Liver (tissue), 7 donors: ENCODE measurements at regions not wholly inside any gene's neighbourhood (a gene's known extent, or its start where the extent isn't known, plus 50 kb on each side); places are given as distances from the start of the nearest gene placed in this dataset.

Experiments
- DNase-seq: peaks from one replicate; pipeline ENCODE4 v3.0.0-alpha.2; 2017; ENCODE audit warnings: low spot score
- H3K27ac ChIP-seq, 2 donors: one replicate each; pipeline ENCODE4 v1.7.0; 2013; ENCODE audit warnings: inconsistent platforms in 2 of 2, low read length in 2 of 2, control low read depth in 1 of 2, low read depth in 1 of 2, mild to moderate bottlenecking in 1 of 2
- H3K27me3 ChIP-seq, 4 donors: one replicate each; pipeline versions ENCODE4 v1.6.1 to v1.7.0; 2013; ENCODE audit warnings: low read length in 3 of 4, inconsistent platforms in 1 of 4, mild to moderate bottlenecking in 1 of 4, moderate library complexity in 1 of 4; ENCODE audit not compliant: control insufficient read depth in 4 of 4, insufficient read depth in 4 of 4
- H3K36me3 ChIP-seq, 4 donors: one replicate each; pipeline versions ENCODE4 v1.6.1 to v1.7.0; 2013; ENCODE audit warnings: low read length in 3 of 4, mild to moderate bottlenecking in 3 of 4, low read depth in 1 of 4, moderate library complexity in 1 of 4; ENCODE audit not compliant: control insufficient read depth in 4 of 4, insufficient read depth in 3 of 4
- H3K4me1 ChIP-seq, 4 donors: one replicate each; pipeline versions ENCODE4 v1.6.1 to v1.7.0; 2013; ENCODE audit warnings: low read length in 3 of 4, mild to moderate bottlenecking in 3 of 4, moderate library complexity in 1 of 4; ENCODE audit not compliant: control insufficient read depth in 4 of 4, insufficient read depth in 4 of 4
- H3K4me3 ChIP-seq, 3 donors: one replicate each; pipeline versions ENCODE4 v1.6.1 to v1.7.0; 2013; ENCODE audit warnings: low read length in 3 of 3, control low read depth in 1 of 3, low read depth in 1 of 3, mild to moderate bottlenecking in 1 of 3
- H3K9ac ChIP-seq, 2 donors: one replicate each; pipeline ENCODE4 v1.7.0; 2013; ENCODE audit warnings: low read length in 2 of 2, mild to moderate bottlenecking in 2 of 2, moderate library complexity in 2 of 2, control low read depth in 1 of 2, low read depth in 1 of 2
- H3K9me3 ChIP-seq, 4 donors: one replicate each; pipeline versions ENCODE4 v1.6.1 to v1.7.0; 2013; ENCODE audit warnings: low read length in 3 of 4; ENCODE audit not compliant: control insufficient read depth in 4 of 4
- EGR1 ChIP-seq, 2 donors: IDR thresholded peaks; 2 replicates each; pipeline ENCODE4 v1.6.1; 2016 to 2018; ENCODE audit warnings: antibody characterized with exemption in 2 of 2, low read depth in 2 of 2
- FOXA1 ChIP-seq: IDR thresholded peaks from 2 replicates; pipeline ENCODE4 v1.6.1; 2016; ENCODE audit warnings: antibody characterized with exemption
- FOXA2 ChIP-seq: IDR thresholded peaks from 2 replicates; pipeline ENCODE4 v1.6.1; 2016; ENCODE audit warnings: antibody characterized with exemption
- GABPA ChIP-seq, 2 donors: IDR thresholded peaks in 1 of 2; conservative IDR thresholded peaks in 1 of 2; 2 replicates each; pipeline ENCODE4 v1.6.1; 2016; ENCODE audit warnings: antibody characterized with exemption in 2 of 2, mild to moderate bottlenecking in 1 of 2, moderate library complexity in 1 of 2
- HNF4A ChIP-seq, 2 donors: conservative IDR thresholded peaks; 2 replicates each; pipeline ENCODE4 v1.6.1; 2016; ENCODE audit warnings: antibody characterized with exemption in 2 of 2, mild to moderate bottlenecking in 2 of 2
- HNF4G ChIP-seq: IDR thresholded peaks from 2 replicates; pipeline ENCODE4 v1.6.1; 2016; ENCODE audit warnings: antibody characterized with exemption
- NR2F2 ChIP-seq: IDR thresholded peaks from 2 replicates; pipeline ENCODE4 v1.6.1; 2016; ENCODE audit warnings: antibody characterized with exemption
- REST ChIP-seq: IDR thresholded peaks from 2 replicates; pipeline ENCODE4 v1.6.1; 2016; ENCODE audit warnings: antibody characterized with exemption, mild to moderate bottlenecking
- RXRA ChIP-seq, 2 donors: IDR thresholded peaks; 2 replicates each; pipeline ENCODE4 v1.6.1; 2017 to 2018; ENCODE audit warnings: antibody characterized with exemption in 2 of 2, mild to moderate bottlenecking in 1 of 2
- SP1 ChIP-seq: IDR thresholded peaks from 2 replicates; pipeline ENCODE4 v1.6.1; 2018; ENCODE audit warnings: antibody characterized with exemption, mild to moderate bottlenecking
- YY1 ChIP-seq: IDR thresholded peaks from 2 replicates; pipeline ENCODE4 v1.6.1; 2016; ENCODE audit warnings: antibody characterized with exemption, mild to moderate bottlenecking
- ZBTB33 ChIP-seq: IDR thresholded peaks from 2 replicates; pipeline ENCODE4 v1.6.1; 2016; ENCODE audit warnings: antibody characterized with exemption
- WGBS: extraction: QIAGEN DNeasy Blood & Tissue Kit; methylation state at CpG from one replicate; pipeline ENCODE4 v1.1.7; 2013; 5-methylcytosine and 5-hydroxymethylcytosine counted together
- TF ChIP-seq, protein P1 (sequence below): IDR thresholded peaks from 2 replicates; pipeline ENCODE4 v1.6.1; 2016; ENCODE audit warnings: antibody characterized with exemption
- TF ChIP-seq, protein P2 (sequence below): IDR thresholded peaks from 2 replicates; pipeline ENCODE4 v1.6.1; 2016; ENCODE audit warnings: antibody characterized with exemption
- donor health status: healthy.
- donor health status: healthy.
- donor health status: healthy.
- donor health status: healthy.

DNA sequence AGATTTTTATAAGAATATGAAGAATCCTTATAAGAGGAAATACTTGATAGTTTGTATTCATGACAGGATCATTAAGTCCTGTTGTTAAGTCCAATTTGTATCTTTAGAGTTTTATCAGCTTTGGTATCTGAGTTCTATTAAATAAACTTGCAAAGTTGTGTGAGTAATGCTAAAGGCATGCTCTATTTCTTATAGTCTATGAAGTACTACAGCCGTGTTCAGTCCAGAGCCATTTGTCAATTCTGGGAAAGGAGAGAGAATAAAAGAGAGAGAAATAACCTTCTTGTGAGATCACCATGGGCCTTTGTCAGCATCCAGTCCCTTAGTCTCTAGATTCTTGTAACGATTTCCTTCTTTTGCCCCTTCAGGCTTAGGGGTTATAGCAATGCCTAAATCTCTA lies 181.2 kb upstream of the POU3F2 start:
- Histone ChIP-seq H3K4me3 (no peak overlapping the region), H3K9ac (no peak overlapping the region), H3K9me3 (no peaks in the 10 kb centered on the region), H3K27ac (no peak overlapping the region), H3K36me3 (no peaks in the 10 kb centered on the region), H3K27me3 (no peaks in the 10 kb centered on the region), H3K4me1 (no peaks in the 10 kb centered on the region)
- DNase-seq, result no peak
- WGBS, result 71% methylated on average over 2 of the region's 2 CpGs
- no peak for TF ChIP-seq HNF4G
- TF ChIP-seq ZBTB33, result no peak
- no peak for TF ChIP-seq FOXA1
- TF ChIP-seq FOXA2, result no peak
- no peak for TF ChIP-seq RXRA (IDR thresholded peaks at IDR 0.05)
- TF ChIP-seq HNF4A (conservative IDR thresholded peaks at IDR 0.05), result no peak
- TF ChIP-seq SP1, result no peak
- TF ChIP-seq EGR1 (IDR thresholded peaks at IDR 0.05; ENCODE audit: low read depth in 2 of 2), result no peak
- TF ChIP-seq, protein P1, sequence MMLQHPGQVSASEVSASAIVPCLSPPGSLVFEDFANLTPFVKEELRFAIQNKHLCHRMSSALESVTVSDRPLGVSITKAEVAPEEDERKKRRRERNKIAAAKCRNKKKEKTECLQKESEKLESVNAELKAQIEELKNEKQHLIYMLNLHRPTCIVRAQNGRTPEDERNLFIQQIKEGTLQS, result no peak
- no peak for TF ChIP-seq GABPA (IDR thresholded peaks at IDR 0.05 in 1 of 2, conservative IDR thresholded peaks at IDR 0.05 in 1 of 2)
- TF ChIP-seq YY1, result no peak
- TF ChIP-seq, protein P2, sequence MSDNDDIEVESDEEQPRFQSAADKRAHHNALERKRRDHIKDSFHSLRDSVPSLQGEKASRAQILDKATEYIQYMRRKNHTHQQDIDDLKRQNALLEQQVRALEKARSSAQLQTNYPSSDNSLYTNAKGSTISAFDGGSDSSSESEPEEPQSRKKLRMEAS, result no peak

GRCh38 chr6:98657764-98658163 lies 176.6 kb upstream of the POU3F2 start:
- Histone ChIP-seq H3K9me3 (no peaks in the 10 kb centered on the region), H3K27ac (no peak overlapping the region), H3K4me1 (no peaks in the 10 kb centered on the region), H3K36me3 (no peaks in the 10 kb centered on the region), H3K9ac (no peak overlapping the region), H3K27me3 (no peaks in the 10 kb centered on the region), H3K4me3 (no peak overlapping the region)
- TF ChIP-seq REST (peak; percentile 99), NR2F2 (no peak)
- peak; percentile 38 for DNase-seq
- 51% methylated on average over 5 of the region's 5 CpGs for WGBS

DNA sequence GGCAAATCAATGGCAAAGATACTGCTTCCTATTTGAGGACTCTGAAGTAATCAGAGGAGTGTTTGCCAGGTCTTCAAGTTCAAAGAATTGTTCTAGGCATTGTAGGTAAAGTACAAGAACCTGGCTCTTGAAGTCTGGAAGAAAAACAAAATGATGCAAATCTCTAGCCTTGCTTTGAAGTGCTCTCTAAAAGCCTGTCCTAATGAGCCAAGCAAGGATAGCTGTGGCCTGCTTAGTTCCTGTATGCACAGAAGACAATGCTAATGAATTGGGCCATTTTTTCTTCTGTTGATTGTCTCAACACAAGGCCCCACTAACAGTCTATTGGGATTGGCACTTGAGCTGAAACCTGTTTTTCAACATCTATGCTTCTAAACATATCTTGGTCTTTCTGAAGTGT lies 165.0 kb upstream of the POU3F2 start:
- Histone ChIP-seq H3K9ac (no peak overlapping the region), H3K4me3 (no peak overlapping the region), H3K4me1 (peaks cover 0 to 15% (median 14%) of the 10 kb centered on the region in 4 donors), H3K9me3 (no peaks in the 10 kb centered on the region), H3K27me3 (no peaks in the 10 kb centered on the region), H3K36me3 (no peaks in the 10 kb centered on the region), H3K27ac (no peak overlapping the region)
- no peak for DNase-seq
- TF ChIP-seq HNF4A (conservative IDR thresholded peaks at IDR 0.05) (no peak), FOXA2 (no peak), GABPA (IDR thresholded peaks at IDR 0.05 in 1 of 2, conservative IDR thresholded peaks at IDR 0.05 in 1 of 2) (no peak)
- TF ChIP-seq, protein P2, result no peak
